A673 (cell line): ENCODE measurements at regions not wholly inside any gene's neighbourhood (a gene's known extent, or its start where the extent isn't known, plus 50 kb on each side); places are given as distances from the start of the nearest gene placed in this dataset.

Experiments used
- BruUV-seq: library from RNA; stranded (reverse); fragments of 400-500 nt; replicated peaks from 2 replicates; lab custom pipeline; 2021; lab: Mats Ljungman, UMichigan
- CTCF ChIA-PET: fragments of 300-600 bp; sonication (Branson Sonifier 250); formaldehyde crosslinking; loops from one replicate; lab custom pipeline; 2022; ENCODE audit warnings: antibody characterized with exemption; lab: Charles Lee
- POLR2A ChIA-PET: fragments of 300-600 bp; sonication (Branson Sonifier 250); formaldehyde crosslinking; loops from one replicate; lab custom pipeline; 2022; ENCODE audit warnings: antibody characterized with exemption; ENCODE audit not compliant: low non-redundant PET; lab: Charles Lee
- DNase-seq: peaks from one replicate; pipeline ENCODE4 v3.0.0-alpha.2; 2015; ENCODE audit warnings: low spot score
- H3K27ac ChIP-seq: fragments of 200-600 bp; sonication (generic); 2 replicates; pipeline ENCODE4 v1.5.1; 2016; ENCODE audit warnings: mixed run types, low read depth, mild to moderate bottlenecking, mixed read lengths, antibody characterized with exemption, low read length; ENCODE audit not compliant: poor library complexity, severe bottlenecking
- H3K27me3 ChIP-seq: fragments of 200-600 bp; sonication (generic); replicated peaks from 2 replicates; pipeline ENCODE4 v1.6.1; 2017; ENCODE audit warnings: mixed run types, low read depth, mild to moderate bottlenecking, mixed read lengths, antibody characterized with exemption, low read length; ENCODE audit not compliant: insufficient read depth, poor library complexity
- H3K36me3 ChIP-seq: fragments of 200-600 bp; sonication (generic); 2 replicates; pipeline ENCODE4 v1.6.1; 2016; ENCODE audit warnings: mixed run types, mild to moderate bottlenecking, mixed read lengths, antibody characterized with exemption, low read length; ENCODE audit not compliant: insufficient read depth, poor library complexity, severe bottlenecking
- H3K4me1 ChIP-seq: fragments of 200-600 bp; sonication (generic); 2 replicates; pipeline ENCODE4 v1.6.1; 2017; ENCODE audit warnings: mixed run types, mild to moderate bottlenecking, mixed read lengths, antibody characterized with exemption, low read length; ENCODE audit not compliant: insufficient read depth, poor library complexity, severe bottlenecking
- H3K4me3 ChIP-seq: fragments of 200-600 bp; sonication (generic); 2 replicates; pipeline ENCODE4 v1.5.1; 2016; ENCODE audit warnings: low read depth, mixed run types, mild to moderate bottlenecking, mixed read lengths, low read length; ENCODE audit not compliant: poor library complexity, severe bottlenecking
- H3K9me3 ChIP-seq: fragments of 200-600 bp; sonication (generic); 2 replicates; pipeline ENCODE4 v1.6.1; 2016; ENCODE audit warnings: mixed run types, low read depth, mild to moderate bottlenecking, mixed read lengths, antibody characterized with exemption, low read length; ENCODE audit not compliant: poor library complexity, severe bottlenecking
- EZH2 ChIP-seq: fragments of 200-600 bp; sonication (generic); IDR thresholded peaks from 2 replicates; pipeline ENCODE4 v1.6.1; 2017; ENCODE audit warnings: borderline replicate concordance, low read depth, mild to moderate bottlenecking, mixed read lengths, antibody characterized with exemption, low read length; ENCODE audit not compliant: poor library complexity, severe bottlenecking
- intact Hi-C: fragments of 100-400 bp; cut with micrococcal nuclease; formaldehyde crosslinking; loops from one replicate; pipeline ENCODE4 v1.10.0; 2022; ENCODE audit not compliant: unreplicated experiment
- TF ChIP-seq, protein P1 (sequence below): fragments of 300-800, 200-600 bp; sonication (generic); conservative IDR thresholded peaks from 2 replicates; pipeline ENCODE4 v1.5.1; 2017; ENCODE audit warnings: low read depth, mild to moderate bottlenecking, antibody characterized with exemption, low read length, moderate library complexity, mixed read lengths

- DNase-seq, result no peak
- H3K4me1 ChIP-seq, result no peaks in the 10 kb centered on the region
- H3K4me3 ChIP-seq, result no peak overlapping the region
- no peaks in the 10 kb centered on the region for H3K27me3 ChIP-seq
- TF ChIP-seq, protein P1, sequence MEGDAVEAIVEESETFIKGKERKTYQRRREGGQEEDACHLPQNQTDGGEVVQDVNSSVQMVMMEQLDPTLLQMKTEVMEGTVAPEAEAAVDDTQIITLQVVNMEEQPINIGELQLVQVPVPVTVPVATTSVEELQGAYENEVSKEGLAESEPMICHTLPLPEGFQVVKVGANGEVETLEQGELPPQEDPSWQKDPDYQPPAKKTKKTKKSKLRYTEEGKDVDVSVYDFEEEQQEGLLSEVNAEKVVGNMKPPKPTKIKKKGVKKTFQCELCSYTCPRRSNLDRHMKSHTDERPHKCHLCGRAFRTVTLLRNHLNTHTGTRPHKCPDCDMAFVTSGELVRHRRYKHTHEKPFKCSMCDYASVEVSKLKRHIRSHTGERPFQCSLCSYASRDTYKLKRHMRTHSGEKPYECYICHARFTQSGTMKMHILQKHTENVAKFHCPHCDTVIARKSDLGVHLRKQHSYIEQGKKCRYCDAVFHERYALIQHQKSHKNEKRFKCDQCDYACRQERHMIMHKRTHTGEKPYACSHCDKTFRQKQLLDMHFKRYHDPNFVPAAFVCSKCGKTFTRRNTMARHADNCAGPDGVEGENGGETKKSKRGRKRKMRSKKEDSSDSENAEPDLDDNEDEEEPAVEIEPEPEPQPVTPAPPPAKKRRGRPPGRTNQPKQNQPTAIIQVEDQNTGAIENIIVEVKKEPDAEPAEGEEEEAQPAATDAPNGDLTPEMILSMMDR, result no peak
- TF ChIP-seq EZH2, result no peak
- no peak overlapping the region for H3K27ac ChIP-seq
- CTCF ChIA-PET, result no interaction called here
- no peaks in the 10 kb centered on the region for H3K36me3 ChIP-seq
- intact Hi-C loops, result no loop called here
- POLR2A ChIA-PET, result no interaction called here
- no peaks in the 10 kb centered on the region for H3K9me3 ChIP-seq
- BruUV-seq, result no TSS peak
These were observed 834.3 kb downstream of the KCNT2 start for GRCh38 chr1:195773931-195774330.

GRCh38 chr1:195769461-195769860 lies 838.8 kb downstream of the KCNT2 start:
- CTCF ChIA-PET, result no interaction called here

DNA sequence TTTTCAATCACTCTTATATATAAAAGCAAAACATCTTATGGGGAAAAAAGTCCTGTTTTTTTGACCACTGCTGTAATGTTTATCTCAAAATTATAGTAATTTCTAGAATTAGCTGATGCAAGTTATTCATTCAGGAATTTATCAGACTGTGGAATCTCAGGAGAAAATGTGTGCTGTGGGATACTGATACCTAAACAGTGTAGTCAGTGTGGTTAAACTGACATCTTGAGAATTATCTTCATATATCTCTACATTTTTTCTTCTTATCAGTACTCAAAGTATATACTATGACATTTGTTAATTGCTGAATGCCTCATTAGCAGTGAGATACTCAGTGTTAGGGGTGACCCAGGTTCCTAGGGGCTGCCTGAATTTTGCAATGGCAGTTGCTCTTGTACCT lies 839.3 kb downstream of the KCNT2 start:
- DNase-seq, result no peak
- H3K4me3 ChIP-seq, result no peak overlapping the region
- no peaks in the 10 kb centered on the region for H3K27me3 ChIP-seq
- POLR2A ChIA-PET, result no interaction called here
- CTCF ChIA-PET, result no interaction called here
- no peaks in the 10 kb centered on the region for H3K36me3 ChIP-seq
- H3K27ac ChIP-seq, result no peak overlapping the region
- intact Hi-C loops, result no loop called here
- no peaks in the 10 kb centered on the region for H3K9me3 ChIP-seq
- TF ChIP-seq, protein P1, result no peak
- no peak for TF ChIP-seq EZH2
- no TSS peak for BruUV-seq
- H3K4me1 ChIP-seq, result no peaks in the 10 kb centered on the region

More at GRCh38 chr1:195769461-195769860, 838.8 kb downstream of the KCNT2 start:
- H3K27ac ChIP-seq, result no peak overlapping the region
- H3K27me3 ChIP-seq, result no peaks in the 10 kb centered on the region
- H3K4me1 ChIP-seq, result no peaks in the 10 kb centered on the region
- intact Hi-C loops, result no loop called here
- no peak overlapping the region for H3K4me3 ChIP-seq
- TF ChIP-seq EZH2, result no peak
- TF ChIP-seq, protein P1, result no peak
- no peaks in the 10 kb centered on the region for H3K9me3 ChIP-seq
- no peaks in the 10 kb centered on the region for H3K36me3 ChIP-seq
- no peak for DNase-seq
- POLR2A ChIA-PET, result no interaction called here
- BruUV-seq, result no TSS peak
